ENCODE measurements at regions not wholly inside any gene's neighbourhood (a gene's known extent, or its start where the extent isn't known, plus 50 kb on each side); places are given as distances from the start of the nearest gene placed in this dataset.

DNA sequence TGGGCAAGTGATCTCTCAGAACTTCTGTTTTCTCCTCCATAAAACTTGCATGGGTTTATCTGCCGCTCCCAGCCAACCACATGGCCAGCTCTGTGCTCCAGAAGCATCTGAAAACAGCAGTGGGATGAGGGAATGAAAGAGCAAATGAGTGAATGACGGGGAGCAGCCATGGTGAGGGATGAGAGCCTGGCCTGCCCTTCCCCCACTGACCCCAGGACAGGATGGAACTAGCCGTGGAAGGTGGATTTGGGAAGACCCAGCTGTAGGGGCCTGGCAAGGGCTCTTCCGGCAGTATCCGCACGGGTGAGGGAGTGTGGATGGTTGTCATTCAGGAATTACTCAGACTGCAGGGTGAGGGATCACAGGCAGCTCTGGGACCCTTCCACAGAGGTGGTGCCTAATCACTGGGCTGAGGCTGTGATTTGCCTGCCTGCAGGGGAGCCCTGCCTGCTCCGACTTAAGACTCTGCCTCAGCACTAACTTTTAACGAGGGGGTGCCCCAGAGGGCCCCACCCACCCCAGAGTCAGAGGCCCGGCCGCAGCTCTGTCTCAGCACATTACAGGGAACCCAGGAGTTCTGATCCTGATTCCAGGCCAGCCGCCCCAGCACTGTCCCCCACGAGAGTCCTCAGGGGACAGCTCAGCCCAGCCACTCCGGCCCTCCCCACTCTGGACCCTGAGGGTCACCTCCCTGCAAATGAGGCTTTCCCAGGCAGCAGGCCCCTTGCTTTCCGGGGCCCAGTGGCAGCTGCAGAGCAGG is 136.8 kb upstream of the C14orf180 start:
- no peak for DNase-seq (ENCODE audit: low spot score in 2 of 2)
- no peak for FAIRE-seq

GRCh38 chr14:104443391-104444158 is 136.0 kb upstream of the C14orf180 start:
- FAIRE-seq: no peak
- DNase-seq (ENCODE audit: low spot score in 2 of 2): no peak

DNA sequence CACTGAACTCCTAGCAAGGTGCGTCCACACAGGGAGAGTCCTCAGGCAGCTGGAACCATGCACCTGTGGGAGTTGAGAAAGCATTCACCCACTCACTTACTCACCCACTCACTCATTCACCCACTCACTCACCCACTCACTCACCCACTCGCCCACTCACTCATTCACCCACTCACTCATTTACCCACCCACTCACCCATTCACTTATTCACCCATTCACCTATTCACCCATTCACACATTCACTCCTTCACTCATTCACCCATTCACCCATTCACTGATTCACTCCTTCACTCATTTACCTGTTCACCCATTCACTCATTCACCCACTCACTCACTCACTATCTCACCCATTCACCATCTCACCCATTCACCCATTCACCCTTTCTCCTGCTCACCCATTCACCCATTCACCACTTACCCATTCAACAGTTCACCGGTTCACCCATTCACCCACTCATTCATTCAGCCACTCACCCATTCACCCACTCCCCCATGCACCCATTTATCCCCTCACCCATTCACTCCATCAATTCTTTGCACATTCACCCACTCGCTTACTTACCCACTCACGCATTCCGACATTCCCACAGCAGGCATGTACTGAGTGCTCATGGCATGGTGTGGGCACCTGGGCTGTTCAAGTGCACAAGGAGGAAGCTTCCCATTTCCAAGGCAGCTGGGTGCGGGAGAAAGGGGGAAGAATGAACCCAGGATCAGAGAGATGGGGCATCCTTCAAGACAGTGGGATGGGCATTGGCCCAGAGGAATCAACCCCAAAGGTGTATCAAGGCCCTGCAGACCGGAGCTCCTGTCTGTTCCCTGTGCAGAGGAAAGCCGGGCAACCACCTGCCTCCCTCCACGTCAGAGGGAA is 135.2 kb upstream of the C14orf180 start:
- DNase-seq (ENCODE audit: low spot score in 2 of 2) (no peak), FAIRE-seq (no peak)

DNA sequence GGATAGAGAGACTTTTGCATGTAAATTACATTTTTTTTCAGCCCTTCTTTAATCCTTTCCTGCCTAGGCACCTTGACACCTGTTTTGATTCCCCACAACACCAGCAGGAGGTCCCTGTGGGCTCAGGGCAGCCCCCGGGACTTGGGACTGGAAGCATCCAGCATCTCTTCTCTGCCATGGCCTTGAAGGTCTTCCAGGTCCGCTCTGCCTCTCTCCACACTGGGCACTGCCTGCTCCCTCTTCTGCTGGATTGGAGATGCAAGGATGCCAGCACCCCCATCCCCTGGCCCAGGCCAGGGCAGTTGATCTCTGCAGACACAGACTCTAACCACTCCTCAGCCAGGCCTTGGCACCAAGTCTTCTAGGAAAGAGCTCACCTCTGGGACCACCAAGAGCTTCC is 134.5 kb upstream of the C14orf180 start:
- FAIRE-seq: no peak
- no peak for DNase-seq (ENCODE audit: low spot score in 2 of 2)

DNA sequence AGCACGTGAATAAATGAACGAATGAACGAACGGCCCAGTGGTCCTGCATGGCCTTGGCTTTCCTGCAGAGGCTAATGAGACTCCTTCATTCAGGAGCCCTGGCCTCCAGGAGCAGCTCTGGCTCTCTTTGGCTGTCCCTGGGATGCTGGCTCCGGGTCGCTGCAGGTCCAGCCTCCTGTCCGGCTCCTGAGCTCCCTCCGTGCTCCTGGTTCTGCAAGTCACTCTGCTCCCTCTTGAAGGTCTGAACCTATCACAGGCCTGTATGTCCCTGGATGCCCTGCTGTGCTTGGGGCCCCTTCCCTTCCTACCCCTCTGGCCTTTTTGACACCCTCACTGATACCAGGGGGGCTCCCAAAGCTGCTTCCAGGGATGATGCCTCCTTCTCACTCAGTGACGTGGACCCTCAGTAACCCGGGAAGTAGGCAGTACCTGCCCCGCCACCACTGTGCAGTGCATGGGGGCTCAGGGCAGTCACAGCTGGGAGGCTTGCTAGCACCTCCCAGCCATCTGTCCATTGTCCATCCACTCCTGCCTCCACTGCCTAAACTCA is 133.7 kb upstream of the C14orf180 start:
- DNase-seq (ENCODE audit: low spot score in 2 of 2) (no peak), FAIRE-seq (no peak)

DNA sequence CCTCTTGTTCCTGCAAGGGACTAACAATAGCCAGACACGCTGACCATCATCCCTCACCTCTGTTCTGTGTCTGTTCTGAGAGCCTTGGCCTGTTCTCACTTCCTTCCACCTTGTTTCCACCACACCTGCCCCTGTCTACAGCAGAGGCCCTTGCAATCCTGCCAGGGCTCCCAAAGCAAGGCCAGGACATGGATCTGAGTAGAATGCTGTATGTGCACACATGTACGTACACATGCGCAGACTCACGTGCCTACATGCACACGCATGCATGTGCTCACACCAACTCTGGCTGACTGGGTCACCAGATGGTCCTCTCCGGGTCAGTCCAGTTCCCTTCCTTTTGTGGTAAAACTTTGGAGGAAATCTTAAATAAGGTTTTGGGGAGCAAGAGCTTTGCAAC is 133.0 kb upstream of the C14orf180 start:
- FAIRE-seq (no peak), DNase-seq (ENCODE audit: low spot score in 2 of 2) (no peak)

GRCh38 chr14:104447750-104448149 is 131.8 kb upstream of the C14orf180 start:
- no peak for FAIRE-seq
- no peak for DNase-seq (ENCODE audit: low spot score in 2 of 2)

DNA sequence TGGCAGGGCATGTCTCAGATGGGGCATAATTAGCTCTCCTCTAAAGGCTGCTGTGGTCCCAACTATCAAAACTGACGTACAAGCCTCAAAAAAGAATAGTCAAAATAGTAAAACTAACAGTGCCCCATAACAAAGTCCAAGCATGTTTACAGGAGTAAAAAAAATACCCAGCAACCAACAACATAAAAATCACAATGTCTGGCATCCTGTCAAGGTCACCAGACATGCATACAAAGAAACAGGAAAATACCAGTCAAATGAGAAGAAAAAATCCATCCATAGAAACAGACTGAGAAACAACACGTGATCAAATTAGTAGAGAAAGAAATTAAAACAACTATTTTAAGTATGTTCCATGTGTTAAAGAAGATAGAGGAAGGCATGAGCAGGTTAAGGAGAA is 131.2 kb upstream of the C14orf180 start:
- FAIRE-seq: no peak
- DNase-seq (ENCODE audit: low spot score in 2 of 2): no peak

GRCh38 chr14:104448721-104449120 is 130.8 kb upstream of the C14orf180 start:
- FAIRE-seq (no peak), DNase-seq (ENCODE audit: low spot score in 2 of 2) (no peak)

GRCh38 chr14:104450811-104451401 is 128.7 kb upstream of the C14orf180 start:
- FAIRE-seq (no peak), DNase-seq (ENCODE audit: low spot score in 2 of 2) (no peak)

GRCh38 chr14:104451474-104451873 is 128.1 kb upstream of the C14orf180 start:
- FAIRE-seq: no peak

GRCh38 chr14:104458845-104459244 is 120.7 kb upstream of the C14orf180 start:
- FAIRE-seq (no peak), DNase-seq (ENCODE audit: low spot score in 2 of 2) (no peak)

More at GRCh38 chr14:104451474-104451873, 128.1 kb upstream of the C14orf180 start:
- DNase-seq (ENCODE audit: low spot score in 2 of 2): no peak

DNA sequence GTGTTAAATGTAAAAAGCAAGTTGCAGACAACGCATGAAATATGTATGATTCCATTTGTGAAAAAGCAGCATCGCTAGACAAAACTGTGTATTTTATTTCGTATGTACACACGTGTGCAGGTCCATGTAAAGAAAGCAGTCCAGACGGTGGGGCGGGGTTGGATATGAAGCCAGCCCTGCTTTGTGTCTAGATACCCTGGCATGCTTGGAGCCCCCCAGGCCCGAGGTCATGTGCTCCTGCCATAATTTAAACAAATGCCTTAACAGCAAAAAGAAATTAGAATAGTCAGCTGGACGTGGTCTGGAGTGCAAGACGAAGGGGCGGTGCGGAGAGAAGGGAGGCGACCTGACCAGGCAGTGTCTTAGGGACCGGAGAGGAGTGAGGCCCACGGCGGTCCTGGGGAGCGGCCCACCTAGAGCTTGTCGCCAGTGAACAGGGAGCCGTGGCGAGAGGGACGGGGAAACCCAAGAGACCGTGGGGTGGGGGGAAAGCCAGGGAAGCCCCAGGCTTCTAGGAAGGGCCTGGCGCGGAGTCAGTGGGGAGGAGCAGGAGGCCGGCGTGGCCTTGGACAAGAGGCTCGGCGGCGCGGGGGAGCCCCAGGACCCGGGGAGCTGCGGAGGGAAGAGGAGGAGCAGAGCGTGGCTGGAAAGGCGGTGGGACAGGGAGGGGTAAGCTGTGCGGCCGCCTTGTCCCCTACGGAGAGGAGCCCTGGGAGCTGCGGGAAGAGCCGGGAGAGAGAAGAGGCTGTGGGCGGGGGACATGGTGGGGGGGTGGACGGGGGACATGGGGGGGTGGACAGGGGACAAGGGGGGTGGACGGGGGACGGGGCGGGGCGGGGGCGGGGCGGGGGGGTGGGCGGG is 118.5 kb upstream of the C14orf180 start:
- FAIRE-seq: no peak
- DNase-seq (ENCODE audit: low spot score in 2 of 2): no peak

DNA sequence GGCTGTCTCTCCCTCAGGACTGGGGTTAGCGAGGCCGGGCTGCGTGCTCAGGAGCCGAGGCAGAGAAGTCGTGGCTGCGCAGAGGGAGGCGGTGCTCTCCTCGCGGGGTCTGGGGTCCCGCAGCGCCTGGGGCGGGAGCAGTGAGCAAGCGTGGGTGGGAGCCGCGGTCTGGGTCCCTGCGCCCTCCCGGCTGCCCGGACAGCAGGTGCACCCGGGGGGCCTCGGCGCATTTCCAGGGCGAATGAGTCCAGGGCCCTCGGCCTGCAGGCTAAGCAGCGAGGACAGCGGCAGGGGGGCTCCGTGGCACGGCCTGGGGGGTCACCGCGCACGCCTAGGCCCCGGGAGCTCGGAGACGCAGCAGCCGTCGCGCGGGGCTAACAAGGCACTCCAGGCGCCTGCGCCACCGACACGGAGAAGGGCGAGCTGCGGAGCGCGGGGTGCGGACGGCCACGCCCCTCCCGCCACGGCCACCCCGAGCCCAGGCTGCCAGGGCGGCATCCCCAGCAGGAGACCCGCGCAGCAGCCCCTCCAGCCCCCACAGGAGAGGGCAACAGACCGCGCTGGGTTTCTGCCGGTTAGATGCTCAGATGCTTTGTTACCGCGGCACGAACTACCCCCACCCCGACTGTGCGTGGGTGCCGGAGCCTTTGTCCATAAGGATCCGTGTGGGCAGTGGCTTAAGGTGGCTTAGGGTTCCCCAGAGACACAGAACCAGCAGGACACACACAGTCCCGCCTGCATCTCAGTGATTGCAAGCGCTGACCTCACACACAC is 117.7 kb upstream of the C14orf180 start:
- FAIRE-seq (no peak), DNase-seq (ENCODE audit: low spot score in 2 of 2) (no peak)

GRCh38 chr14:104462651-104463630 is 116.6 kb upstream of the C14orf180 start:
- no peak for DNase-seq (ENCODE audit: low spot score in 2 of 2)
- FAIRE-seq: peak; percentile 71

GRCh38 chr14:104464907-104465306 is 114.7 kb upstream of the C14orf180 start:
- DNase-seq (ENCODE audit: low spot score in 2 of 2) (no peak), FAIRE-seq (no peak)

Data from frontal cortex (tissue), 3 donors.